ENCODE measurements at regions not wholly inside any gene's neighbourhood (a gene's known extent, or its start where the extent isn't known, plus 50 kb on each side); places are given as distances from the start of the nearest gene placed in this dataset.

- Histone ChIP-seq H3K9me3 (no peaks in the 10 kb centered on the region), H3K27ac (no peak overlapping the region), H3K27me3 (no peaks in the 10 kb centered on the region), H3K4me1 (no peaks in the 10 kb centered on the region), H3K4me3 (no peak overlapping the region), H3K36me3 (no peaks in the 10 kb centered on the region)
- DNase-seq = no peak
- TF ChIP-seq POLR2AphosphoS5 (IDR thresholded peaks at IDR 0.05) (no peak), POLR2A (IDR thresholded peaks at IDR 0.05) (no peak), CTCF (IDR thresholded peaks at IDR 0.05) (no peak), EP300 (IDR thresholded peaks at IDR 0.05) (no peak)
- WGBS, 5 donors = 85 to 98% (median 94%) methylated on average over 8 of the region's 8 CpGs
- intact Hi-C loops (cut with DNase I; ENCODE audit: low total_unique reads) = no loop called here
Measured at GRCh38 chr4:185938654-185939053, 126.7 kb upstream of the SORBS2 start.

GRCh38 chr4:185941461-185941860 lies 127.5 kb upstream of the TLR3 start:
- 49 to 67% (median 50%) methylated on average over 6 of the region's 6 CpGs for WGBS, 5 donors
- Histone ChIP-seq H3K27ac (no peak overlapping the region), H3K4me1 (no peaks in the 10 kb centered on the region), H3K9me3 (no peaks in the 10 kb centered on the region), H3K4me3 (no peak overlapping the region), H3K27me3 (no peaks in the 10 kb centered on the region), H3K36me3 (no peaks in the 10 kb centered on the region)
- intact Hi-C loops (cut with DNase I; ENCODE audit: low total_unique reads) = no loop called here
- DNase-seq = no peak
- TF ChIP-seq EP300 (IDR thresholded peaks at IDR 0.05) = no peak
- TF ChIP-seq POLR2AphosphoS5 (IDR thresholded peaks at IDR 0.05) = no peak
- TF ChIP-seq CTCF (IDR thresholded peaks at IDR 0.05) = no peak
- no peak for TF ChIP-seq POLR2A (IDR thresholded peaks at IDR 0.05)

GRCh38 chr4:185945252-185945651 lies 123.7 kb upstream of the TLR3 start:
- Histone ChIP-seq H3K4me1 (no peaks in the 10 kb centered on the region), H3K4me3 (no peak overlapping the region), H3K36me3 (no peaks in the 10 kb centered on the region), H3K9me3 (no peaks in the 10 kb centered on the region), H3K27ac (no peak overlapping the region), H3K27me3 (no peaks in the 10 kb centered on the region)
- TF ChIP-seq POLR2A (IDR thresholded peaks at IDR 0.05) (no peak), EP300 (IDR thresholded peaks at IDR 0.05) (no peak), CTCF (IDR thresholded peaks at IDR 0.05) (no peak), POLR2AphosphoS5 (IDR thresholded peaks at IDR 0.05) (no peak)
- DNase-seq = no peak
- intact Hi-C loops (cut with DNase I; ENCODE audit: low total_unique reads) = no loop called here
- WGBS, 5 donors = 70 to 98% (median 76%) methylated on average over 1 of the region's 1 CpG

GRCh38 chr4:185945906-185946305 lies 123.0 kb upstream of the TLR3 start:
- WGBS, 5 donors = 78 to 95% (median 89%) methylated on average over 3 of the region's 3 CpGs
- H3K4me1 ChIP-seq = no peaks in the 10 kb centered on the region
- no peak for TF ChIP-seq POLR2A (IDR thresholded peaks at IDR 0.05)
- TF ChIP-seq POLR2AphosphoS5 (IDR thresholded peaks at IDR 0.05) = no peak
- TF ChIP-seq CTCF (IDR thresholded peaks at IDR 0.05) = no peak
- no peak for TF ChIP-seq EP300 (IDR thresholded peaks at IDR 0.05)
- no peak overlapping the region for H3K4me3 ChIP-seq
- H3K27ac ChIP-seq = no peak overlapping the region
- no peaks in the 10 kb centered on the region for H3K36me3 ChIP-seq
- H3K9me3 ChIP-seq = no peaks in the 10 kb centered on the region
- DNase-seq = no peak
- intact Hi-C loops (cut with DNase I; ENCODE audit: low total_unique reads) = no loop called here
- no peaks in the 10 kb centered on the region for H3K27me3 ChIP-seq
